T-helper 17 cell (primary cell): ENCODE measurements at regions not wholly inside any gene's neighbourhood (a gene's known extent, or its start where the extent isn't known, plus 50 kb on each side); places are given as distances from the start of the nearest gene placed in this dataset.

Experiments
- ATAC-seq: fragments of 150-1000 bp; cut with Tn5 transposase; 2 replicates; pipeline ENCODE4 v1.10.0; 2021; ENCODE audit warnings: mild to moderate bottlenecking, moderate library complexity
- DNase-seq, 3 donors: peaks; one replicate each; pipeline versions ENCODE4 v3.0.0 to v3.0.0-alpha.2; 2020 to 2021
- H3K9me3 ChIP-seq: one replicate; pipeline ENCODE4 v1.7.0; 2013; ENCODE audit warnings: low read length, mild to moderate bottlenecking; ENCODE audit not compliant: control insufficient read depth, poor library complexity, severe bottlenecking
- H3K27ac Mint-ChIP-seq: one replicate; pipeline ENCODE4 v1.8.0; 2022; ENCODE audit warnings: mild to moderate bottlenecking, moderate library complexity, mixed read lengths
- H3K27me3 Mint-ChIP-seq: one replicate; pipeline ENCODE4 v1.8.0; 2022; ENCODE audit warnings: mixed read lengths
- H3K36me3 Mint-ChIP-seq: one replicate; pipeline ENCODE4 v1.8.0; 2022; ENCODE audit warnings: low read depth, mixed read lengths
- H3K4me1 Mint-ChIP-seq: one replicate; pipeline ENCODE4 v1.8.0; 2022; ENCODE audit warnings: mild to moderate bottlenecking, mixed read lengths
- H3K4me3 Mint-ChIP-seq: one replicate; pipeline ENCODE4 v1.8.0; 2022; ENCODE audit warnings: mild to moderate bottlenecking, moderate library complexity, mixed read lengths

DNA sequence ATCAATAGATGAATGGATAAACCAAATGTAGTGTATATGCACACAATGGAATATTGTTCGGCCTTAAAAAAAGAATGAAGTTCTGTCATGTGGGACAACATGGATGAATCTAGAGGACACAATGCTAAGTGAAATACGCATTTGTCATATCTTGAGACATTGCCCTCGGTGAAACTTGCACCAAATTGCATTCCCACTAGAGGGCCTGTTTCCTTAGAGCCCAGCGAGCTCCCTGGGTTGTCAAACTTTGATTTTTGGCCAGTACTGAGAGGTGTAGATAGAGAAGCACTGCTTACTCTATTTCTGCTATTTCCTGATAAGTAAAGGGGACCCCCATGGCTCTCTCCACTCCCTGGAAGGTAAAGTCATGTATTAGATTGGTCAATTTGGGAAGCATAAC lies 157.1 kb downstream of the GPAM start:
- Mint-ChIP-seq H3K4me3 (no peak overlapping the region), H3K27ac (no peak overlapping the region), H3K36me3 (no peaks in the 10 kb centered on the region), H3K27me3 (no peaks in the 10 kb centered on the region), H3K4me1 (no peaks in the 10 kb centered on the region)
- DNase-seq: no peak
- H3K9me3 ChIP-seq: no peaks in the 10 kb centered on the region
- no peak for ATAC-seq

DNA sequence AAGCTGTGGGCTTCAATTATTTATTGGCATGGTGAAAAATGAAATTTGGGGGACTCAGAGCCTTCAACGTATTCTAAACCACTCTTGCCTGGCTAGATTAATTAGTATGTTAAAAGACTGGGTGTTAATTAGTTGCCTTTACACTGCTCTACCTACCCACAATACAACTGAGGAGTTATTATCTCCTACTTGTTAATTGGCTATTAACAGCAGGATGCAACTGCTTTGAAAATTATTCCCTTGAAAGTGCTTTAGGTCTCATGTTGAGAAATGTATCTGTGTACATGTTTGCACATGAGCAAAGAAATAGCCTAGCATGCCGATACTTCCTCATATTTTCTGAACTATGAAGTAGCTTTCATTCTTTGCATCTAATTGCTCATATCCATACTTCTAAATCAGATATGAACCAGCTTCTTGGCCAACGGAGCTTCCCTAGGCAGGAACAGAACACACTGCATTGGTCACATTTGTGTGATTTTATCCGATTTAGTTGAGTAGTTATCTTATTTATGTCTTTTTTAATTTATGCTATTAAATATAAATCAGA lies 155.8 kb downstream of the GPAM start:
- Mint-ChIP-seq H3K4me3 (no peak overlapping the region), H3K4me1 (no peaks in the 10 kb centered on the region), H3K27me3 (no peaks in the 10 kb centered on the region), H3K27ac (no peak overlapping the region), H3K36me3 (no peaks in the 10 kb centered on the region)
- ATAC-seq (no peak), DNase-seq (no peak)
- no peaks in the 10 kb centered on the region for H3K9me3 ChIP-seq

DNA sequence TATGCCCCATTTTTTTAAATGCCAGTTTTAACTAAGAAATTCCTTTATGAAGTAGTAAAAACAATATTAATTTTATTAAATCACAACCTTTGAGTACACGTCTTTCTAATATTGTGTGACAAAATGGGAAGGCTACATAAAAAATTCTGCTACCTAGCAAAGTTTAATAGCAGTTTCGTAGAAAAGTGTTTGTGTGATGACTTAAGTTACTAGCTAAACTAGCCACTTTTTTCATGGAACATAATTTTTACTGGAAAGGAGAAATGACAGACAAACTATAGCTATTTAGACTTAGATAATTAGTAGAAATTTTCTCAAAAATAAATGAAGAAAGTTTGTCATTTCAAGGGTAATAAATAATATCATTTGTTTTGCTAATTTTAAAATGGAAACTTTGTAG lies 153.1 kb downstream of the GPAM start:
- Mint-ChIP-seq H3K36me3 (no peaks in the 10 kb centered on the region), H3K27me3 (no peaks in the 10 kb centered on the region), H3K4me3 (no peak overlapping the region), H3K27ac (no peak overlapping the region), H3K4me1 (no peaks in the 10 kb centered on the region)
- ATAC-seq: no peak
- H3K9me3 ChIP-seq: no peaks in the 10 kb centered on the region
- no peak for DNase-seq

DNA sequence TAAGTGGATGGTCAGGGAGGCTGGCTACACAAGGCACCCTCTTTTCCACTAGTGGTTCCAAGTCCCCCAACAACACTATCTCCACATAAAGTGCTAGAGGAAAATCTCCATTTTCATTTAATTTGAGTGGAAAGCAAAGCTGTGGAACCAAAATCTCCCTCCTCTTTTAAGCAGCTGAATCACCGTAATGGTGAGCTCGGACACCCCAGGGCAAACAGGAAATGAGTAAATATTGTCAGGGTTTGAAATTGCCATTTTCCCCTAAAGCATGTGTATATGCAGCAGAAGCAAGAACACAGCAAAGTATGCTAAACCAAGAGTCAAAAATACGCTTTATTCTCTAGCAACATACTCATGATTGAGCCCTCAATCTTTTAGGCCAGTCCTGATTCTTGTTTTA lies 143.7 kb downstream of the GPAM start:
- H3K9me3 ChIP-seq: no peaks in the 10 kb centered on the region
- Mint-ChIP-seq H3K27ac (no peak overlapping the region), H3K36me3 (no peaks in the 10 kb centered on the region), H3K27me3 (no peaks in the 10 kb centered on the region), H3K4me3 (no peak overlapping the region), H3K4me1 (no peaks in the 10 kb centered on the region)
- DNase-seq: no peak
- ATAC-seq: no peak

DNA sequence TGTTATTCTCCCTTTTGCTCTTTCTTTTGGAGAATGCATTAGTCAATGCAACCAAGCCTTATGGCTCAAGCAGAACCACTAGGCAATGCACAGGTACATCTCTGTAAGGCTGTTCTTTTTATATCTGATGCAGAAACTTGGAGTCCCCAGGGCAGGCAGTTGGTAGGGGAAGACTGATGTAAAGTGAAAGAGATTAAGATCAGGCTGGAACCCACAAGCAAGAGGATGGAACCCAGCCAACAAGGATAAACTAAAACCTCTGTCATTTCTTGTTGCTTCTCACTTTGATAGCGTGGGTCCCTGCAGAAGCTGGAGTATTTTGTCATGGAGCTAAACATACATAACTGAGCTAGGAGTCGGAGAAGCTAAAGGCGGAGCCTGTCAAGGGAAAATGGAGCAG lies 142.9 kb downstream of the GPAM start:
- no peak overlapping the region for H3K4me3 Mint-ChIP-seq
- no peak overlapping the region for H3K27ac Mint-ChIP-seq
- ATAC-seq: no peak
- H3K36me3 Mint-ChIP-seq: no peaks in the 10 kb centered on the region
- no peaks in the 10 kb centered on the region for H3K4me1 Mint-ChIP-seq
- no peak for DNase-seq
- H3K27me3 Mint-ChIP-seq: no peaks in the 10 kb centered on the region
- no peaks in the 10 kb centered on the region for H3K9me3 ChIP-seq

DNA sequence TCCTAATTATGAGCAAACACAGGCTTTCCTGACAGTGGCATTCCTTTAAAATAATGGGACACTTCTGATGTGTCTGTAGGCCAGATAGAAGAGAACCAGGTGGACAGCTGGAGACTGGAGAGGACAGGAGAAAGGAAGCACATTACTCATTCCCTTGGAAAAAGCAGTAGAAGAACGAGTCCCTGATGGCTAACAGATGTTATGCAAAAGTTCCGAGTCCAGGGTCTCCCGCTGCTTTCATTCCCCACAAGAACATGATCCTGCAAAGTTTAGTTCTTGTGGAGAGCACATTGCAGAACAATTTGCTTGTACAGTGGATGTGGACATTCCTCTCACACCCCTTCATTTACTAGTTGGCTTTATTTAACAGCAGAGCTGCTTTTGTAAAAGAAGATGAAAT lies 137.6 kb downstream of the GPAM start:
- DNase-seq: no peak
- H3K36me3 Mint-ChIP-seq: no peaks in the 10 kb centered on the region
- H3K9me3 ChIP-seq: no peaks in the 10 kb centered on the region
- no peak overlapping the region for H3K27ac Mint-ChIP-seq
- H3K4me3 Mint-ChIP-seq: no peak overlapping the region
- no peak for ATAC-seq
- H3K27me3 Mint-ChIP-seq: no peaks in the 10 kb centered on the region
- no peaks in the 10 kb centered on the region for H3K4me1 Mint-ChIP-seq

DNA sequence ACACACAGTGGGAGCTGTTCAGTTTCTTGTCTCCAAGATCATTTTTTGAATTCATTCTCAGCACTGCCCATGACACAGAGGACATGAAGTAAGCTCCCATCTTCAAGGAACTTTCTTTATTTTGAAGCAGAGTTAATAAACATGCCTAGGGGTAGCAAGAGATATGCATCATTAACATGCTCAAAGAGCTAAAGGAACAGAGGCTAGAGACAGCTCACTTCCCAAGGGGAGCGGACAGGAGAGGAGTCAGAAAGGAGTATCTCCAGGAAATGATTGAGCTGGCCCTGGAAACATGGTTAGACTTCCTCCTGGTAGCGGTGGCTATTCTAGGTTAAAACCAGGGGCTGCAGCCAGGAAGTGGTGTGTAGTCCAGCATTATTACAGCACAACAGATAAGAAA lies 135.9 kb downstream of the GPAM start:
- no peaks in the 10 kb centered on the region for H3K4me1 Mint-ChIP-seq
- no peak overlapping the region for H3K4me3 Mint-ChIP-seq
- no peak for DNase-seq
- H3K9me3 ChIP-seq: no peaks in the 10 kb centered on the region
- no peak for ATAC-seq
- peaks cover 6% of the 10 kb centered on the region for H3K27me3 Mint-ChIP-seq
- H3K36me3 Mint-ChIP-seq: no peaks in the 10 kb centered on the region
- no peak overlapping the region for H3K27ac Mint-ChIP-seq

DNA sequence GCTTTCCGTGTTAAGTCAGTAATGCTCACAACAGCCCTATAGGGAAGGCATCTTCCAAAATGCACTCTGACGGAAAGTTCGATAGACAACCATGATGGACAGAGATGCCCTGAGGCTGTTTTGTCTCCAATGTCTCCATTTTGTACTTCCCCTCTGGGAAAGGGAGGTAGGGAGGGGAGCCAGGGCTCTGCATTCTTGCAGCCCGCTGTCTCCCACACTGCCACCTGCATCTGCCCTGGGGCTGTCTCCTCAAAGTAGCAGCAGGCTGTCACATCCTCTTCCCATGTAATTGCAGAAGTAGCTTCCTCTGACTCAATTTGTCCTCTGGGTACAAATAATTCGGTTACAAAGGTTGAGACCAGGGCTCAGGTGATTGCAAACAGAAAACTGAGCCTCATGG lies 131.4 kb downstream of the GPAM start:
- Mint-ChIP-seq H3K36me3 (no peaks in the 10 kb centered on the region), H3K27me3 (peaks cover 18% of the 10 kb centered on the region), H3K4me1 (no peaks in the 10 kb centered on the region), H3K4me3 (no peak overlapping the region), H3K27ac (no peak overlapping the region)
- no peak for ATAC-seq
- H3K9me3 ChIP-seq: no peaks in the 10 kb centered on the region
- no peak for DNase-seq

DNA sequence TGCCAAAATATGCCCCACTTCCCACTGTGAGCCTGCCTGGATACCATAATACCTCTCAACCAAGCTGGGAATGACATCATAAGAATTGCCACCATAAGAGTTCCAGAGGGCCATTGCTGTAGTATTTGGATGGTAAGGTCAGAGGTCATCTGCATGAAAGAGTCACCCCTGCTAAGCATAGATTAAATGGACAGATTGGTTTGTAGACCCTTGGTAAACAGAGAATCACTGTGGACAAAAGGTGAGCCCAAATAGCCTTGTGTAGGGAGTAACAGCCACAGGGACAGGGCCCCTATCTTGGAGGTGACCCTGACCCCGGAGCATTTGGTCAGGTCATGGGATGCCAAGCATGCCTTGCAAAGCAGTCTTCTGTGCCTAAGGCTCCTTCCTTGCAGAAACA lies 129.7 kb downstream of the GPAM start:
- no peak overlapping the region for H3K27ac Mint-ChIP-seq
- DNase-seq (no peak), ATAC-seq (no peak)
- H3K36me3 Mint-ChIP-seq: no peaks in the 10 kb centered on the region
- no peaks in the 10 kb centered on the region for H3K4me1 Mint-ChIP-seq
- H3K4me3 Mint-ChIP-seq: no peak overlapping the region
- no peaks in the 10 kb centered on the region for H3K9me3 ChIP-seq
- peaks cover 24% of the 10 kb centered on the region for H3K27me3 Mint-ChIP-seq

DNA sequence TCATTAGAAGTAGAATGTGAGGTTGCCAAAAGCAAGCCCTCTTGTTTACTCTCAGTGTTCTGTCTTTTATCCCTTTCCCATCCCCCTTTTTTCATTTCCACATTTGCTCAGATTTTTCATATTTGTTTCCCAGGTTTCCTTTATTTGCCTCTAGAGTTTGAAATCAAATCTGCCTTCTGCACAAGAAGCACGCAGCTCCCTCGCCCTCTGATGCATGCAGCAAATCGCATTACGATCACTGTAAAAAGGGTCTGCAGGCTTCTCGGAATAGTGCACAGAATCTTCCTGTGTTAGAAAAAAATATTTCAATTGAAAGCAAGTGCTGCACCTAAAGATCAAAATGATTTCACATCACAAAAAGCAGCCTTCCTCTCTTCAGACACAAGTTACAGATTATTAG lies 129.0 kb downstream of the GPAM start:
- no peaks in the 10 kb centered on the region for H3K9me3 ChIP-seq
- Mint-ChIP-seq H3K4me3 (no peak overlapping the region), H3K36me3 (no peaks in the 10 kb centered on the region), H3K4me1 (no peaks in the 10 kb centered on the region), H3K27ac (no peak overlapping the region), H3K27me3 (peaks cover 24% of the 10 kb centered on the region)
- ATAC-seq (no peak), DNase-seq (no peak)

DNA sequence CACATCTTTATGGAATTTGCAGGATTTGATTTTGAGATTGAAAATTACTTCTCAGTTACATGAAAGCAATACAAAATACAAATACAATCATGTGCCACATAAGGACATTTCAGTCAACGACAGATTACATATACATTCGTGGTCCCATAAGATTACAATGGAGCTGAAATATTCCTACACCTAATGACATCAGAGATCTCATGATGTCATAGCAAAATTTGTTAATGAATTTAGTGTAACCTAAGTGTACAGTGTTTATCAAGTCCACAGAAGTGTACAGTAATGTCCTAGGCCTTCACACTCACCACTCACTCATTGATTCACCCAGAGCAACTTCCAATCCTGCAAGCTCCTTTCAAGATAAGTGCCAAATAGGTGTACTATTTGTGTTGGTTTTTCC lies 126.5 kb downstream of the GPAM start:
- Mint-ChIP-seq H3K4me3 (no peak overlapping the region), H3K27ac (no peak overlapping the region), H3K4me1 (no peaks in the 10 kb centered on the region), H3K36me3 (no peaks in the 10 kb centered on the region), H3K27me3 (peaks cover 24% of the 10 kb centered on the region)
- ATAC-seq (no peak), DNase-seq (no peak)
- H3K9me3 ChIP-seq: no peaks in the 10 kb centered on the region

DNA sequence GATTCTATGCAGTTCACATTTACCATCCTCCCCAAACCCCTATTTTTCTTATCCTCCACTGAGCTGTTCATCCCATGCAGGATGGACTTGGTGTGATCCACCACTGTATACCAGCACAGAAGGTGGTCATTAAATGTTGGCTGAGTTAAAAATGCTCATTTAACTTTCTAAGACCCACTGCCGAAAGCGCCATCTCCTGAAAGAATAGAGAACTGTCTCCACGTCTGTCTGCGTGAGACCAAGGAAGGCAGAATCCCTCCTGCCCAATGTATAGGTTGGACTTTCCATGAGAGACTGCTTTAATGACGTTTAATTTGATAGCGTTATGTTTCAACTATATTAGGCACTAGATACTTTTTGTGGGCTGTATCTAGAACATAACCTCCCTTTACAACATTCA lies 124.3 kb downstream of the GPAM start:
- Mint-ChIP-seq H3K36me3 (no peaks in the 10 kb centered on the region), H3K27me3 (peaks cover 25% of the 10 kb centered on the region), H3K27ac (no peak overlapping the region), H3K4me3 (no peak overlapping the region), H3K4me1 (no peaks in the 10 kb centered on the region)
- DNase-seq: no peak
- no peaks in the 10 kb centered on the region for H3K9me3 ChIP-seq
- no peak for ATAC-seq

DNA sequence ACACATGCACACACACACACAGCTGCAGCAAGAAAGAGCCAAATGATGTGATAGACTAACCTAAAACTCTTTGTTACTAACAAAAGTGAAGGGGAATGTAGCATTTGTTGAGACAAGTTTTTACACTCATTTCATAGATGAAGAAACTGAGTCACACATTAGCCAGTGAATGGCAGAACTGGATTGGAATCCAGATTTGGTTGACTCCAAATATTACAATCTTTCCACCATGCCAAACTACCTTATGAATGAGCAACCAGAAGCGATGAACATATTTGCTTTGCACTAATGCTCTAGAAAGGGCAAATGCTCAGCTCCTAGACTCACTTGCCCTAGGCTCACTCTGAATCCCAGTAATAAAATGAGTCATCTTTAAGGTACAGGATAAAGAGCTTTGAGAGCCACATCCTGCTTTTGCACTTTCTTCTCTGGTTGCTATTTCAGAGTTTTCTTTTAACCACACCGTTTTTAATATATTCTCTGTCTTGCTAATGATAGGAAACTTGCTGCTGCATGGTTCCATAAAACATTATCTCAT lies 111.9 kb downstream of the GPAM start:
- ATAC-seq (no peak), DNase-seq (no peak)
- H3K36me3 Mint-ChIP-seq: no peaks in the 10 kb centered on the region
- no peak overlapping the region for H3K27ac Mint-ChIP-seq
- H3K4me3 Mint-ChIP-seq: no peak overlapping the region
- H3K4me1 Mint-ChIP-seq: no peaks in the 10 kb centered on the region
- H3K27me3 Mint-ChIP-seq: peaks cover 21% of the 10 kb centered on the region
- no peaks in the 10 kb centered on the region for H3K9me3 ChIP-seq

DNA sequence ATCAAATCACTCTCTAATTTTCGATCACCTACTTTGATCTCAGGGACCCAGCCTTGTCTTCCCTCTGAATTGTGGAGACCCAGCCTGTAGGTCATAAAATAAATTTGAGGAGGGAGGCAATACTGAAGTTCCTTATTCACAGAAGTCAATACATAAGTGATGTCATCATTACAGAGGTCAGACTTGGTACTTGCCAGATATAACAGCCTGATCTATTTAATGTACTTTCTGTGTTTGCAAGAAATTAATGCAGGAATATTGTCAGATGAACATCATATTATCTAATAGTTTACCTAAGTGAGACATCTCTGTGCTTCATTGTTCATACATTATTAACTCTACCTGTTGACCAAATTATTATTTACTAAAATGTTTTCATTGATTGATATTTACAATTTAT lies 105.6 kb downstream of the GPAM start:
- no peaks in the 10 kb centered on the region for H3K9me3 ChIP-seq
- H3K4me1 Mint-ChIP-seq: no peaks in the 10 kb centered on the region
- peaks cover 16% of the 10 kb centered on the region for H3K27me3 Mint-ChIP-seq
- H3K27ac Mint-ChIP-seq: no peak overlapping the region
- ATAC-seq (no peak), DNase-seq (no peak)
- no peaks in the 10 kb centered on the region for H3K36me3 Mint-ChIP-seq
- no peak overlapping the region for H3K4me3 Mint-ChIP-seq
